HCT116 (cell line): ENCODE measurements at regions not wholly inside any gene's neighbourhood (a gene's known extent, or its start where the extent isn't known, plus 50 kb on each side); places are given as distances from the start of the nearest gene placed in this dataset.

Experiments
- ATAC-seq: fragments of 200-7000 bp; cut with Tn5 transposase; 2 replicates; pipeline ENCODE4 v1.9.1; 2020; ENCODE audit warnings: mild to moderate bottlenecking, moderate library complexity
- BruUV-seq: library from RNA; stranded (reverse); fragments of 400-500 nt; replicated peaks from 2 replicates; lab custom pipeline; 2021; lab: Mats Ljungman, UMichigan
- CTCF ChIA-PET: fragments of 300-600 bp; sonication (Branson Sonifier 250); formaldehyde crosslinking; loops from one replicate; lab custom pipeline; 2021; ENCODE audit warnings: antibody characterized with exemption; lab: Charles Lee
- POLR2A ChIA-PET: fragments of 300-600, 350-600 bp; sonication (Branson Sonifier 250); formaldehyde crosslinking; loops from one replicate; lab custom pipeline; 2021; ENCODE audit warnings: antibody characterized with exemption; lab: Charles Lee
- RAD21 ChIA-PET, 2 experiments: fragments of 300-600 bp; sonication (Branson Sonifier 250); formaldehyde crosslinking; loops; one replicate each; lab custom pipeline; 2023; ENCODE audit warnings: low total read pairs in 2 of 2; ENCODE audit not compliant: uncharacterized antibody in 2 of 2, unreplicated experiment in 2 of 2, low non-redundant PET in 1 of 2; lab: Charles Lee
- DNase-seq: peaks from one replicate; pipeline ENCODE4 v3.0.0-alpha.2; 2010; ENCODE audit warnings: low read depth, low spot score
- H2AFZ ChIP-seq: fragments of 200-600 bp; shearing (Covaris generic), sonication (generic); 2 replicates; pipeline ENCODE4 v1.6.1; 2017; ENCODE audit warnings: low read depth, mixed run types, mixed read lengths, antibody characterized with exemption, low read length; ENCODE audit not compliant: poor library complexity, severe bottlenecking
- H3K27ac ChIP-seq: 2 replicates; pipeline ENCODE4 v1.5.1; 2012; ENCODE audit warnings: low read depth, low read length
- H3K27me3 ChIP-seq: fragments of 200-600 bp; sonication (generic); 2 replicates; pipeline ENCODE4 v1.6.1; 2016; ENCODE audit warnings: mixed run types, low read length, mixed read lengths; ENCODE audit not compliant: insufficient read depth
- H3K36me3 ChIP-seq, 2 experiments: fragments of 200-500 bp in 1 of 2; fragments of 200-600 bp in 1 of 2; sonication (Bioruptor generic) in 1 of 2; sonication (generic) in 1 of 2; 2 replicates each; pipeline versions ENCODE4 v1.5.1 to v1.6.1; 2014 to 2016; ENCODE audit warnings: low read length in 2 of 2, inconsistent platforms in 1 of 2, mixed read lengths in 1 of 2, mixed run types in 1 of 2; ENCODE audit not compliant: insufficient read depth in 2 of 2, control insufficient read depth in 1 of 2
- H3K4me1 ChIP-seq, 2 experiments: fragments of 200-600 bp in 1 of 2; sonication (generic) in 1 of 2; 2 replicates each; pipeline versions ENCODE4 v1.5.1 to v1.6.1; 2012 to 2017; ENCODE audit warnings: low read length in 2 of 2, inconsistent platforms in 1 of 2, mild to moderate bottlenecking in 1 of 2, mixed read lengths in 1 of 2, mixed run types in 1 of 2, moderate library complexity in 1 of 2; ENCODE audit not compliant: insufficient read depth in 2 of 2, control insufficient read depth in 1 of 2
- H3K4me2 ChIP-seq: fragments of 200-600 bp; sonication (generic); 2 replicates; pipeline ENCODE4 v1.6.1; 2017; ENCODE audit warnings: mixed run types, low read length, mixed read lengths
- H3K4me3 ChIP-seq, 2 experiments: fragments of 200-600 bp in 1 of 2; sonication (generic) in 1 of 2; replicated peaks in 1 of 2; 2 replicates each; pipeline ENCODE4 v1.5.1; 2011 to 2016; ENCODE audit warnings: low read length in 2 of 2, control low read depth in 1 of 2, low read depth in 1 of 2, mild to moderate bottlenecking in 1 of 2, mixed read lengths in 1 of 2, mixed run types in 1 of 2
- H3K79me2 ChIP-seq: fragments of 200-600 bp; sonication (generic); 2 replicates; pipeline ENCODE4 v1.6.1; 2017; ENCODE audit warnings: mild to moderate bottlenecking, mixed run types, low read length, moderate library complexity, mixed read lengths; ENCODE audit not compliant: insufficient read depth
- H3K9ac ChIP-seq: fragments of 200-600 bp; sonication (generic); 2 replicates; pipeline ENCODE4 v1.6.1; 2016; ENCODE audit warnings: low read length, mixed read lengths
- H3K9me2 ChIP-seq: fragments of 200-600 bp; sonication (generic), shearing (Covaris generic); 2 replicates; pipeline ENCODE4 v1.6.1; 2017; ENCODE audit warnings: mixed run types, mild to moderate bottlenecking, moderate library complexity; ENCODE audit not compliant: insufficient read depth
- H3K9me3 ChIP-seq, 2 experiments: fragments of 200-500 bp in 1 of 2; fragments of 200-600 bp in 1 of 2; sonication (Bioruptor generic) in 1 of 2; sonication (generic) in 1 of 2; 2 replicates each; pipeline ENCODE4 v1.6.1; 2014 to 2017; ENCODE audit warnings: low read length in 2 of 2, mixed read lengths in 2 of 2, inconsistent platforms in 1 of 2, low read depth in 1 of 2, mild to moderate bottlenecking in 1 of 2, mixed run types in 1 of 2, moderate library complexity in 1 of 2; ENCODE audit not compliant: control insufficient read depth in 1 of 2, insufficient read depth in 1 of 2
- H4K20me1 ChIP-seq: fragments of 200-600 bp; sonication (generic), shearing (Covaris generic); 2 replicates; pipeline ENCODE4 v1.6.1; 2017; ENCODE audit warnings: mixed run types, mild to moderate bottlenecking, moderate library complexity; ENCODE audit not compliant: insufficient read depth
- EZH2phosphoT487 ChIP-seq: fragments of 200-600 bp; IDR thresholded peaks from 2 replicates; pipeline ENCODE4 v1.6.1; 2018; ENCODE audit warnings: antibody characterized with exemption, borderline replicate concordance
- SP1 ChIP-seq: IDR thresholded peaks from 2 replicates; pipeline ENCODE4 v1.6.1; 2012; ENCODE audit warnings: low read depth
- intact Hi-C: fragments of 100-400 bp; cut with micrococcal nuclease; formaldehyde crosslinking; loops from 2 replicates; pipeline ENCODE4 v1.10.0; 2022
- TF ChIP-seq, protein P1 (sequence below): IDR thresholded peaks from 2 replicates; pipeline ENCODE4 v1.6.1; 2012; ENCODE audit warnings: low read depth

GRCh38 chr3:102830415-102830814 is 395.6 kb downstream of the ZPLD1 start:
- Histone ChIP-seq H3K36me3 (no peaks in the 10 kb centered on the region), H3K4me2 (no peak overlapping the region), H3K79me2 (no peaks in the 10 kb centered on the region), H2AFZ (no peak overlapping the region), H3K4me3 (no peak overlapping the region), H3K4me1 (no peaks in the 10 kb centered on the region), H3K9ac (no peak overlapping the region), H3K27me3 (no peaks in the 10 kb centered on the region), H3K9me3 (no peaks in the 10 kb centered on the region), H3K27ac (no peak overlapping the region), H4K20me1 (no peaks in the 10 kb centered on the region), H3K9me2 (no peaks in the 10 kb centered on the region)
- RAD21 ChIA-PET, result no interaction called here
- no peak for ATAC-seq
- no peak for TF ChIP-seq EZH2phosphoT487
- TF ChIP-seq, protein P1, sequence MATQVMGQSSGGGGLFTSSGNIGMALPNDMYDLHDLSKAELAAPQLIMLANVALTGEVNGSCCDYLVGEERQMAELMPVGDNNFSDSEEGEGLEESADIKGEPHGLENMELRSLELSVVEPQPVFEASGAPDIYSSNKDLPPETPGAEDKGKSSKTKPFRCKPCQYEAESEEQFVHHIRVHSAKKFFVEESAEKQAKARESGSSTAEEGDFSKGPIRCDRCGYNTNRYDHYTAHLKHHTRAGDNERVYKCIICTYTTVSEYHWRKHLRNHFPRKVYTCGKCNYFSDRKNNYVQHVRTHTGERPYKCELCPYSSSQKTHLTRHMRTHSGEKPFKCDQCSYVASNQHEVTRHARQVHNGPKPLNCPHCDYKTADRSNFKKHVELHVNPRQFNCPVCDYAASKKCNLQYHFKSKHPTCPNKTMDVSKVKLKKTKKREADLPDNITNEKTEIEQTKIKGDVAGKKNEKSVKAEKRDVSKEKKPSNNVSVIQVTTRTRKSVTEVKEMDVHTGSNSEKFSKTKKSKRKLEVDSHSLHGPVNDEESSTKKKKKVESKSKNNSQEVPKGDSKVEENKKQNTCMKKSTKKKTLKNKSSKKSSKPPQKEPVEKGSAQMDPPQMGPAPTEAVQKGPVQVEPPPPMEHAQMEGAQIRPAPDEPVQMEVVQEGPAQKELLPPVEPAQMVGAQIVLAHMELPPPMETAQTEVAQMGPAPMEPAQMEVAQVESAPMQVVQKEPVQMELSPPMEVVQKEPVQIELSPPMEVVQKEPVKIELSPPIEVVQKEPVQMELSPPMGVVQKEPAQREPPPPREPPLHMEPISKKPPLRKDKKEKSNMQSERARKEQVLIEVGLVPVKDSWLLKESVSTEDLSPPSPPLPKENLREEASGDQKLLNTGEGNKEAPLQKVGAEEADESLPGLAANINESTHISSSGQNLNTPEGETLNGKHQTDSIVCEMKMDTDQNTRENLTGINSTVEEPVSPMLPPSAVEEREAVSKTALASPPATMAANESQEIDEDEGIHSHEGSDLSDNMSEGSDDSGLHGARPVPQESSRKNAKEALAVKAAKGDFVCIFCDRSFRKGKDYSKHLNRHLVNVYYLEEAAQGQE, result no peak
- no TSS peak for BruUV-seq
- no peak for DNase-seq
- POLR2A ChIA-PET, result no interaction called here
- CTCF ChIA-PET, result no interaction called here
- intact Hi-C loops, result no loop called here

GRCh38 chr3:102841866-102842265 is 407.1 kb downstream of the ZPLD1 start:
- H3K9me3 ChIP-seq, result no peaks in the 10 kb centered on the region
- no peaks in the 10 kb centered on the region for H3K9me2 ChIP-seq
- H2AFZ ChIP-seq, result no peak overlapping the region
- no peaks in the 10 kb centered on the region for H3K27me3 ChIP-seq
- CTCF ChIA-PET, result no interaction called here
- DNase-seq, result no peak
- H3K4me3 ChIP-seq, result no peak overlapping the region
- H4K20me1 ChIP-seq, result no peaks in the 10 kb centered on the region
- no peak for TF ChIP-seq SP1
- TF ChIP-seq, all 23 proteins: peak for 0
- Histone ChIP-seq H3K4me1 (no peaks in the 10 kb centered on the region), H3K4me2 (no peak overlapping the region), H3K9ac (no peak overlapping the region), H3K27ac (no peak overlapping the region), H3K36me3 (no peaks in the 10 kb centered on the region), H3K79me2 (no peaks in the 10 kb centered on the region)
- no peak for ATAC-seq
- RAD21 ChIA-PET, result no interaction called here
- BruUV-seq, result no TSS peak
- POLR2A ChIA-PET, result no interaction called here
- intact Hi-C loops, result no loop called here
